Neural progenitor cell (in vitro differentiated cells): ENCODE measurements at regions not wholly inside any gene's neighbourhood (a gene's known extent, or its start where the extent isn't known, plus 50 kb on each side); places are given as distances from the start of the nearest gene placed in this dataset.
"Not testable (repeated sequence)": the region's sequence is repeated elsewhere in the genome, so short reads cannot be mapped to it uniquely, and the experiment has no call there.

ENCODE experiments used
- EZH2 ChIP-seq: fragments of 200-600 bp; sonication (generic); IDR thresholded peaks from 2 replicates; pipeline ENCODE4 v1.6.1; 2017; ENCODE audit warnings: antibody characterized with exemption, mild to moderate bottlenecking, moderate library complexity
- EZH2phosphoT487 ChIP-seq: fragments of 200-600 bp; sonication (generic); IDR thresholded peaks from 2 replicates; pipeline ENCODE4 v1.6.1; 2017; ENCODE audit warnings: antibody characterized with exemption
- TF ChIP-seq, protein P1 (sequence below): fragments of 200-600 bp; sonication (generic); IDR thresholded peaks from 2 replicates; pipeline ENCODE4 v1.5.1; 2017; ENCODE audit warnings: antibody characterized with exemption, mild to moderate bottlenecking

DNA sequence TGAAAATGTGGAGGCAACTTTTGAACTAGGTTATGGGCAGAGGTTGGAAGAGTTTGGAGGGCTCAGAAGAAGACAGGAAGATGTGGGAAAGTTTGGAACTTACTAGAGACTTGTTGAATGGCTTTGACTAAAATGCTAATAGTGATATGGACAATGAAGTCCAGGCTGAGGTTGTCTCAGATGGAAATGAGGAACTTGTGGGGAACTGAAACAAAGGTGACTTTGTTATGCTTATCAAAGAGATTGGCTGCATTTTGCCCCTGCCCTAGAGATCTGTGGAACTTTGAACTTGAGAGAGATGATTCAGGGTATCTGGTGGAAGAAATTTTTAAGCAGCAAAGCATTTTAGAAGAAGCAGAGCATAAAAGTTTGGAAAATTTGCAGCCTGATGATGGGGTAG, 499.7 kb upstream of the ATP2B1 start:
- TF ChIP-seq, protein P1, sequence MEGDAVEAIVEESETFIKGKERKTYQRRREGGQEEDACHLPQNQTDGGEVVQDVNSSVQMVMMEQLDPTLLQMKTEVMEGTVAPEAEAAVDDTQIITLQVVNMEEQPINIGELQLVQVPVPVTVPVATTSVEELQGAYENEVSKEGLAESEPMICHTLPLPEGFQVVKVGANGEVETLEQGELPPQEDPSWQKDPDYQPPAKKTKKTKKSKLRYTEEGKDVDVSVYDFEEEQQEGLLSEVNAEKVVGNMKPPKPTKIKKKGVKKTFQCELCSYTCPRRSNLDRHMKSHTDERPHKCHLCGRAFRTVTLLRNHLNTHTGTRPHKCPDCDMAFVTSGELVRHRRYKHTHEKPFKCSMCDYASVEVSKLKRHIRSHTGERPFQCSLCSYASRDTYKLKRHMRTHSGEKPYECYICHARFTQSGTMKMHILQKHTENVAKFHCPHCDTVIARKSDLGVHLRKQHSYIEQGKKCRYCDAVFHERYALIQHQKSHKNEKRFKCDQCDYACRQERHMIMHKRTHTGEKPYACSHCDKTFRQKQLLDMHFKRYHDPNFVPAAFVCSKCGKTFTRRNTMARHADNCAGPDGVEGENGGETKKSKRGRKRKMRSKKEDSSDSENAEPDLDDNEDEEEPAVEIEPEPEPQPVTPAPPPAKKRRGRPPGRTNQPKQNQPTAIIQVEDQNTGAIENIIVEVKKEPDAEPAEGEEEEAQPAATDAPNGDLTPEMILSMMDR, result not testable (repeated sequence)
- TF ChIP-seq EZH2phosphoT487, EZH2: not testable (repeated sequence)
